GM12878 (cell line): ENCODE measurements at regions not wholly inside any gene's neighbourhood (a gene's known extent, or its start where the extent isn't known, plus 50 kb on each side); places are given as distances from the start of the nearest gene placed in this dataset.
"Not testable (repeated sequence)": the region's sequence is repeated elsewhere in the genome, so short reads cannot be mapped to it uniquely, and the experiment has no call there.

ENCODE experiments used
- ATAC-seq: fragments of 200-7000 bp; cut with Tn5 transposase; 3 replicates; pipeline ENCODE4 v1.9.1; 2020; ENCODE audit warnings: mild to moderate bottlenecking, moderate library complexity
- BruUV-seq: library from RNA; stranded (reverse); fragments of 400-500 nt; replicated peaks from 2 replicates; lab custom pipeline; 2021; lab: Mats Ljungman, UMichigan
- CTCF ChIA-PET: fragments of 300-600 bp; sonication (Branson Sonifier 250); formaldehyde crosslinking; extraction: SDS; loops from one replicate; lab custom pipeline; 2021; ENCODE audit warnings: inconsistent platforms; lab: Yijun Ruan, JAX
- POLR2A ChIA-PET: fragments of 350-600 bp; formaldehyde crosslinking; extraction: SDS; loops from one replicate; lab custom pipeline; 2021; ENCODE audit warnings: inconsistent platforms; lab: Charles Lee
- RAD21 ChIA-PET: fragments of 300-600 bp; sonication (Branson Sonifier 250); formaldehyde crosslinking; loops from one replicate; lab custom pipeline; 2023; ENCODE audit warnings: antibody characterized with exemption; ENCODE audit not compliant: unreplicated experiment; lab: Charles Lee
- SMC1A ChIA-PET: fragments of 300-600 bp; sonication (Branson Sonifier 250); formaldehyde crosslinking; loops from one replicate; lab custom pipeline; 2023; ENCODE audit not compliant: unreplicated experiment, uncharacterized antibody; lab: Charles Lee
- DNase-seq: peaks from one replicate; pipeline ENCODE4 v3.0.0-alpha.2; 2011; ENCODE audit warnings: low read depth, low spot score
- FAIRE-seq: peaks from 3 replicates; lab custom pipeline; 2011; peaks lifted over from hg19 to GRCh38; lab: Jason Lieb, UNC
- H2AFZ ChIP-seq: 2 replicates; pipeline ENCODE4 v1.6.0; 2011; ENCODE audit warnings: low read depth, low read length, control low read depth; ENCODE audit not compliant: control insufficient read depth
- H3K27ac ChIP-seq: 2 replicates; pipeline ENCODE4 v1.5.1; 2011; ENCODE audit warnings: control low read depth; ENCODE audit not compliant: control insufficient read depth, insufficient read depth
- H3K27me3 ChIP-seq, 2 experiments: replicated peaks in 1 of 2; 2 replicates each; pipeline versions ENCODE4 v1.6.0 to v1.6.1; 2011; ENCODE audit warnings: low read length in 1 of 2; ENCODE audit not compliant: control insufficient read depth in 2 of 2, insufficient read depth in 2 of 2
- H3K36me3 ChIP-seq, 2 experiments: 2 replicates each; pipeline ENCODE4 v1.5.1; 2011; ENCODE audit warnings: low read length in 1 of 2; ENCODE audit not compliant: control insufficient read depth in 2 of 2, insufficient read depth in 2 of 2
- H3K4me1 ChIP-seq: 2 replicates; pipeline ENCODE4 v1.6.1; 2011; ENCODE audit warnings: mild to moderate bottlenecking, low read length, moderate library complexity, mixed read lengths; ENCODE audit not compliant: control insufficient read depth, insufficient read depth
- H3K4me2 ChIP-seq: 2 replicates; pipeline ENCODE4 v1.6.0; 2011; ENCODE audit warnings: control low read depth; ENCODE audit not compliant: control insufficient read depth, insufficient read depth
- H3K4me3 ChIP-seq: fragments of 200-600 bp; sonication (generic); 2 replicates; pipeline ENCODE4 v1.5.1; 2016
- H3K79me2 ChIP-seq: 2 replicates; pipeline ENCODE4 v1.6.0; 2011; ENCODE audit warnings: low read length; ENCODE audit not compliant: control insufficient read depth, insufficient read depth
- H3K9ac ChIP-seq: 2 replicates; pipeline ENCODE4 v1.8.0; 2011; ENCODE audit warnings: low read length, control low read depth, mixed read lengths; ENCODE audit not compliant: control insufficient read depth, insufficient read depth
- H3K9me3 ChIP-seq: replicated peaks from 3 replicates; pipeline ENCODE4 v1.5.1; 2011; ENCODE audit warnings: mild to moderate bottlenecking, low read length; ENCODE audit not compliant: control insufficient read depth, insufficient read depth
- H4K20me1 ChIP-seq: 2 replicates; pipeline ENCODE4 v1.6.0; 2011; ENCODE audit not compliant: control insufficient read depth, insufficient read depth
- EED ChIP-seq: sonication (generic); IDR thresholded peaks from 2 replicates; pipeline ENCODE4 v1.6.1; 2016; ENCODE audit warnings: antibody characterized with exemption, low read depth
- PBX3 ChIP-seq: IDR thresholded peaks from 2 replicates; pipeline ENCODE4 v1.6.1; 2011; ENCODE audit warnings: mild to moderate bottlenecking, low read depth, low read length, moderate library complexity; ENCODE audit not compliant: insufficient replicate concordance
- SIX5 ChIP-seq: IDR thresholded peaks from 2 replicates; pipeline ENCODE4 v1.6.1; 2011; ENCODE audit warnings: mild to moderate bottlenecking, low read depth, low read length, moderate library complexity; ENCODE audit not compliant: severe bottlenecking
- WGBS: methylation state at CpG from one replicate; pipeline ENCODE4 v1.1.6; 2016; ENCODE audit warnings: low lambda C conversion rate; ENCODE audit not compliant: insufficient replicate concordance, insufficient coverage; ENCODE audit errors: missing lambda C conversion rate; 5-methylcytosine and 5-hydroxymethylcytosine counted together
- in situ Hi-C: fragments of 300-500 bp; cut with MboI; formaldehyde crosslinking; loops from 9 replicates; pipeline ENCODE4 v1.14.3; 2018; ENCODE audit warnings: mixed read lengths
- intact Hi-C: fragments of 100-400 bp; cut with micrococcal nuclease; formaldehyde crosslinking; loops from one replicate; pipeline ENCODE4 v1.14.2; 2022; ENCODE audit not compliant: unreplicated experiment

GRCh38 chr12:60568914-60569313, 973.1 kb downstream of the SLC16A7 start (continued):
- no peak for TF ChIP-seq SIX5
- no peak for TF ChIP-seq PBX3

- Histone ChIP-seq H2AFZ (no peak overlapping the region), H3K4me1 (no peaks in the 10 kb centered on the region), H3K27ac (no peak overlapping the region), H3K27me3 (no peaks in the 10 kb centered on the region), H4K20me1 (no peaks in the 10 kb centered on the region), H3K36me3 (no peaks in the 10 kb centered on the region), H3K4me2 (no peak overlapping the region), H3K9me3 (no peaks in the 10 kb centered on the region), H3K79me2 (no peaks in the 10 kb centered on the region), H3K9ac (no peak overlapping the region), H3K4me3 (no peak overlapping the region)
- ChIA-PET RAD21 (no interaction called here), CTCF (no interaction called here), SMC1A (no interaction called here), POLR2A (no interaction called here)
- in situ Hi-C loops: no loop called here
- no peak for FAIRE-seq
- TF ChIP-seq EED: no peak
- TF ChIP-seq PBX3: no peak
- 8% methylated on average over 4 of the region's 4 CpGs for WGBS
- DNase-seq: no peak
- intact Hi-C loops: no loop called here
- ATAC-seq: no peak
- no TSS peak for BruUV-seq
Observed at GRCh38 chr12:60577607-60578006, 981.8 kb downstream of the SLC16A7 start.

GRCh38 chr12:60587664-60588063, 991.8 kb downstream of the SLC16A7 start:
- H3K4me1 ChIP-seq, BruUV-seq, H3K4me3 ChIP-seq, H3K27me3 ChIP-seq, H2AFZ ChIP-seq, H3K9me3 ChIP-seq, H3K36me3 ChIP-seq, ATAC-seq, DNase-seq, SMC1A ChIA-PET, intact Hi-C loops, POLR2A ChIA-PET, RAD21 ChIA-PET, H3K4me2 ChIP-seq, H3K9ac ChIP-seq, CTCF ChIA-PET, in situ Hi-C loops, H3K79me2 ChIP-seq, H3K27ac ChIP-seq, H4K20me1 ChIP-seq, FAIRE-seq: not testable (repeated sequence)
- 0% methylated on average over 1 of the region's 1 CpG for WGBS
